A673 (cell line): ENCODE measurements at regions not wholly inside any gene's neighbourhood (a gene's known extent, or its start where the extent isn't known, plus 50 kb on each side); places are given as distances from the start of the nearest gene placed in this dataset.

Experiments
- BruUV-seq: library from RNA; stranded (reverse); fragments of 400-500 nt; replicated peaks from 2 replicates; lab custom pipeline; 2021; lab: Mats Ljungman, UMichigan
- CTCF ChIA-PET: fragments of 300-600 bp; sonication (Branson Sonifier 250); formaldehyde crosslinking; loops from one replicate; lab custom pipeline; 2022; ENCODE audit warnings: antibody characterized with exemption; lab: Charles Lee
- POLR2A ChIA-PET: fragments of 300-600 bp; sonication (Branson Sonifier 250); formaldehyde crosslinking; loops from one replicate; lab custom pipeline; 2022; ENCODE audit warnings: antibody characterized with exemption; ENCODE audit not compliant: low non-redundant PET; lab: Charles Lee
- DNase-seq: peaks from one replicate; pipeline ENCODE4 v3.0.0-alpha.2; 2015; ENCODE audit warnings: low spot score
- H3K27ac ChIP-seq: fragments of 200-600 bp; sonication (generic); 2 replicates; pipeline ENCODE4 v1.5.1; 2016; ENCODE audit warnings: mixed run types, low read depth, mild to moderate bottlenecking, mixed read lengths, antibody characterized with exemption, low read length; ENCODE audit not compliant: poor library complexity, severe bottlenecking
- H3K27me3 ChIP-seq: fragments of 200-600 bp; sonication (generic); replicated peaks from 2 replicates; pipeline ENCODE4 v1.6.1; 2017; ENCODE audit warnings: mixed run types, low read depth, mild to moderate bottlenecking, mixed read lengths, antibody characterized with exemption, low read length; ENCODE audit not compliant: insufficient read depth, poor library complexity
- H3K36me3 ChIP-seq: fragments of 200-600 bp; sonication (generic); 2 replicates; pipeline ENCODE4 v1.6.1; 2016; ENCODE audit warnings: mixed run types, mild to moderate bottlenecking, mixed read lengths, antibody characterized with exemption, low read length; ENCODE audit not compliant: insufficient read depth, poor library complexity, severe bottlenecking
- H3K4me1 ChIP-seq: fragments of 200-600 bp; sonication (generic); 2 replicates; pipeline ENCODE4 v1.6.1; 2017; ENCODE audit warnings: mixed run types, mild to moderate bottlenecking, mixed read lengths, antibody characterized with exemption, low read length; ENCODE audit not compliant: insufficient read depth, poor library complexity, severe bottlenecking
- H3K4me3 ChIP-seq: fragments of 200-600 bp; sonication (generic); 2 replicates; pipeline ENCODE4 v1.5.1; 2016; ENCODE audit warnings: low read depth, mixed run types, mild to moderate bottlenecking, mixed read lengths, low read length; ENCODE audit not compliant: poor library complexity, severe bottlenecking
- H3K9me3 ChIP-seq: fragments of 200-600 bp; sonication (generic); 2 replicates; pipeline ENCODE4 v1.6.1; 2016; ENCODE audit warnings: mixed run types, low read depth, mild to moderate bottlenecking, mixed read lengths, antibody characterized with exemption, low read length; ENCODE audit not compliant: poor library complexity, severe bottlenecking
- EZH2 ChIP-seq: fragments of 200-600 bp; sonication (generic); IDR thresholded peaks from 2 replicates; pipeline ENCODE4 v1.6.1; 2017; ENCODE audit warnings: borderline replicate concordance, low read depth, mild to moderate bottlenecking, mixed read lengths, antibody characterized with exemption, low read length; ENCODE audit not compliant: poor library complexity, severe bottlenecking
- intact Hi-C: fragments of 100-400 bp; cut with micrococcal nuclease; formaldehyde crosslinking; loops from one replicate; pipeline ENCODE4 v1.10.0; 2022; ENCODE audit not compliant: unreplicated experiment
- TF ChIP-seq, protein P1 (sequence below): fragments of 300-800, 200-600 bp; sonication (generic); conservative IDR thresholded peaks from 2 replicates; pipeline ENCODE4 v1.5.1; 2017; ENCODE audit warnings: low read depth, mild to moderate bottlenecking, antibody characterized with exemption, low read length, moderate library complexity, mixed read lengths

DNA sequence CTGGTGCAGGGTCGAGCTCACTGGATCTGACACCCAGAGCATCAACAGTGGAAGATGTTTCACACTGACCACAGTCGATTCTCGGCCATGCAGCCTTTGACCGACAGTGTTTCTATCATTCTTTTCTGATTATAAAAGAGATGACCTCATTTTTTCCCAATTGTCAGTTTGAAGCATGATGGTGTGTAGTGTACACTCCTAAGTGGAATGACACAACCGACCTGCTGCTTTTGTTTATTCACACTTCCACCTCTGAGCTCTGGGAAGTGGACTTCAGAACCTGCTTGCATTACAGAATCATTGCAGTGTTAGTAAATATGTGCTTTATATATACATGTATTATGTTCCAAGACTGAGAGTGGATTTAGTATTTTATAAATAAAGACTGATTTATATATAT lies 128.6 kb downstream of the IRX2 start:
- no peaks in the 10 kb centered on the region for H3K4me1 ChIP-seq
- H3K27ac ChIP-seq: no peak overlapping the region
- POLR2A ChIA-PET: no interaction called here
- H3K36me3 ChIP-seq: no peaks in the 10 kb centered on the region
- no peak for DNase-seq
- BruUV-seq: no TSS peak
- H3K9me3 ChIP-seq: peaks cover 55% of the 10 kb centered on the region
- no peaks in the 10 kb centered on the region for H3K27me3 ChIP-seq
- CTCF ChIA-PET: no interaction called here
- intact Hi-C loops: no loop called here
- TF ChIP-seq, protein P1, sequence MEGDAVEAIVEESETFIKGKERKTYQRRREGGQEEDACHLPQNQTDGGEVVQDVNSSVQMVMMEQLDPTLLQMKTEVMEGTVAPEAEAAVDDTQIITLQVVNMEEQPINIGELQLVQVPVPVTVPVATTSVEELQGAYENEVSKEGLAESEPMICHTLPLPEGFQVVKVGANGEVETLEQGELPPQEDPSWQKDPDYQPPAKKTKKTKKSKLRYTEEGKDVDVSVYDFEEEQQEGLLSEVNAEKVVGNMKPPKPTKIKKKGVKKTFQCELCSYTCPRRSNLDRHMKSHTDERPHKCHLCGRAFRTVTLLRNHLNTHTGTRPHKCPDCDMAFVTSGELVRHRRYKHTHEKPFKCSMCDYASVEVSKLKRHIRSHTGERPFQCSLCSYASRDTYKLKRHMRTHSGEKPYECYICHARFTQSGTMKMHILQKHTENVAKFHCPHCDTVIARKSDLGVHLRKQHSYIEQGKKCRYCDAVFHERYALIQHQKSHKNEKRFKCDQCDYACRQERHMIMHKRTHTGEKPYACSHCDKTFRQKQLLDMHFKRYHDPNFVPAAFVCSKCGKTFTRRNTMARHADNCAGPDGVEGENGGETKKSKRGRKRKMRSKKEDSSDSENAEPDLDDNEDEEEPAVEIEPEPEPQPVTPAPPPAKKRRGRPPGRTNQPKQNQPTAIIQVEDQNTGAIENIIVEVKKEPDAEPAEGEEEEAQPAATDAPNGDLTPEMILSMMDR: no peak
- no peak for TF ChIP-seq EZH2
- H3K4me3 ChIP-seq: no peak overlapping the region

DNA sequence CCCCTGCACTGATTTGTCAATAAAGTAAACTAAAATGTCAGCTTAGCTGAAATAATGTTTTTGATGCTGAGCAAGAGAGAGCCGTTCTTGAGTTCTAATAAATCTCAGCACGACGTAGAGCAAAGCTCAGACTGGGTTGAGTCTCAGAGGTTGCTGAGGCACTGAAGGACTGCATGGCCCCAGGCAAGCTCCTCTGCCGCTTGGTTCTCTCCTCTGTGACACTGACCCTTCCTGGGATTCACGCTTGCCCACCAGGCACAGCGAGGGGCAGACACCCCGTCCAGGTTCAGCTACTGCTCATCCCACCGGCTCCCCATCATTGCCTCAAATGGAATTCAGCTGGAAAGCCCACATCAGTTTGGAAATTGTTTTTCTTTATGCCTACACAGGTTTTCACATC lies 129.8 kb downstream of the IRX2 start:
- no TSS peak for BruUV-seq
- H3K4me3 ChIP-seq: no peak overlapping the region
- no peak overlapping the region for H3K27ac ChIP-seq
- intact Hi-C loops: no loop called here
- H3K36me3 ChIP-seq: no peaks in the 10 kb centered on the region
- TF ChIP-seq, protein P1: no peak
- TF ChIP-seq EZH2: no peak
- DNase-seq: no peak
- POLR2A ChIA-PET: no interaction called here
- CTCF ChIA-PET: no interaction called here
- peaks cover 50% of the 10 kb centered on the region for H3K9me3 ChIP-seq
- no peaks in the 10 kb centered on the region for H3K4me1 ChIP-seq
- H3K27me3 ChIP-seq: no peaks in the 10 kb centered on the region

DNA sequence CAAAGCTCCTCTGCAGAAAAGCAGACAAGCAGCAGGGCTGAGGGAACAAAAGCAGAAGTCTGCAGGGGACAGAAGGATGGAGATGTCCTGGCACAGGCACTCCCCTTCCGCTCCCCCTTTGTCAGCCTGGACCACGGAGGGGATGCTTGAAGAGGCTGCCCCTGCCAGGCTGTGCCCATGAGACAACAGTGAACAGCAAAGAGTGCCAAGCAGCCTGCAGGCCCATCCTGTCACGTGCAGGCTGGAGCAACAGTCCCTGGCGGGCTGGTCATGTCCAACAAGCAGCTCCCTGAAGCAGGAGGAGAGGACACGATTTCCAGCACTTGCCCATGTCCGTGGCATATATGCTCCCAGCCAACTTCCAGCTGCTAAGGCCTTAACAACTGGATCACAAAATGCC lies 132.3 kb downstream of the IRX2 start:
- Histone ChIP-seq H3K4me3 (no peak overlapping the region), H3K9me3 (peaks cover 49% of the 10 kb centered on the region), H3K27me3 (no peaks in the 10 kb centered on the region), H3K36me3 (no peaks in the 10 kb centered on the region), H3K4me1 (no peaks in the 10 kb centered on the region), H3K27ac (no peak overlapping the region)
- POLR2A ChIA-PET: no interaction called here
- no peak for DNase-seq
- no TSS peak for BruUV-seq
- CTCF ChIA-PET: no interaction called here
- intact Hi-C loops: no loop called here
- TF ChIP-seq, protein P1: no peak
- no peak for TF ChIP-seq EZH2
